Neuron (in vitro differentiated cells): ENCODE measurements at regions not wholly inside any gene's neighbourhood (a gene's known extent, or its start where the extent isn't known, plus 50 kb on each side); places are given as distances from the start of the nearest gene placed in this dataset.

Experiments used
- H2AFZ ChIP-seq: one replicate; pipeline ENCODE4 v1.6.1; 2013; ENCODE audit warnings: low read depth, mild to moderate bottlenecking, inconsistent platforms, low read length, moderate library complexity
- H3K27me3 ChIP-seq: one replicate; pipeline ENCODE4 v1.6.1; 2013; ENCODE audit warnings: low read length; ENCODE audit not compliant: insufficient read depth
- H3K36me3 ChIP-seq: one replicate; pipeline ENCODE4 v1.6.1; 2013; ENCODE audit warnings: low read length; ENCODE audit not compliant: insufficient read depth
- H3K4me1 ChIP-seq: one replicate; pipeline ENCODE4 v1.6.1; 2013; ENCODE audit warnings: low read length; ENCODE audit not compliant: insufficient read depth
- H3K4me3 ChIP-seq: 2 replicates; pipeline ENCODE4 v1.5.1; 2013; ENCODE audit warnings: mild to moderate bottlenecking, low read length, moderate library complexity
- H3K9me3 ChIP-seq: one replicate; pipeline ENCODE4 v1.6.1; 2013; ENCODE audit warnings: low read length

DNA sequence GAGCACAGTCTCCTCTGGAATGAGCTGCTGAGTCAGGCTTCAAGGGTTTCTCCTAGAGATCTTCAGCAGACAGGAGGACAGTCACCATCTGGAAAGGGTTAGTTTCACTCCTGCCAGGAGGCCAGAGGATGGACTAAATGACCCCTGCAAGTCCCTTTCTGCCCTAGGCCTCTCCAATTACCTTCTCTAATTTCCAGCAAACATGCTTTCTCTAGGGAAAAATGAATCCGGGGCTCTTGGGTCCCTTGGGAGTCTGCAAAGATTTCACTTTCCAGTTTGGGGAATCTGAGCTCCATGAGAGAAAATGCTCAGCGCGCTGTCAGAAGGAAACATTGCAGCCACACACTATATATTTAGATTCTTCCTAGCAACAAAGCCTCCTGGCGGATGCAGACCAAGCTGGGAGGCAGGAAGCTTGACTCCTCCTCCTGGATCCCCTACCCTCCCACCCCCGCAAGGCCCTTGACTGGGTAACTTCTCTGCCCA, 184.4 kb upstream of the CCND2 start:
- no peaks in the 10 kb centered on the region for H3K9me3 ChIP-seq
- no peaks in the 10 kb centered on the region for H3K4me1 ChIP-seq
- H2AFZ ChIP-seq: no peak overlapping the region
- H3K36me3 ChIP-seq: no peaks in the 10 kb centered on the region
- H3K4me3 ChIP-seq: no peak overlapping the region
- H3K27me3 ChIP-seq: no peaks in the 10 kb centered on the region

DNA sequence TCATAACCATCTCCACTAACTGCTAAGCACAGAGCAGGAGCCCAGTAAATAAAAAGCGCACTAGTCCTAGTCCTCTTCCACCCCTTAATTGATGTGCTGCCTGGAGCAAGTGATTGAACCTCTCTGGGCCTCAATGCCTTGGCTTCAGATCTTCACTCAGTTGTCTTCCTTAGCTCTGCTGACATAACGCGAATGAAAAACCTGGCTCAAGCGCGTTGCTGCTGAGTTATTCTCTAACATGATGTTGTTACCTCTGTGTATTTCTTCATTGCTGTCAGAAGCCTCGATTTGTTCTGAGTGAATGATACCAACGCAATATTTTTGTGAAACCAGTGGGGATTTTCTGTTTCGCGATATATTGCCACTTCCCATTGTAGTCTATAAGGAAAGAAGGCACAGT, 185.1 kb upstream of the CCND2 start:
- Histone ChIP-seq H3K4me1 (no peaks in the 10 kb centered on the region), H3K4me3 (no peak overlapping the region), H3K27me3 (peaks cover 5% of the 10 kb centered on the region), H2AFZ (no peak overlapping the region), H3K9me3 (no peaks in the 10 kb centered on the region), H3K36me3 (no peaks in the 10 kb centered on the region)

DNA sequence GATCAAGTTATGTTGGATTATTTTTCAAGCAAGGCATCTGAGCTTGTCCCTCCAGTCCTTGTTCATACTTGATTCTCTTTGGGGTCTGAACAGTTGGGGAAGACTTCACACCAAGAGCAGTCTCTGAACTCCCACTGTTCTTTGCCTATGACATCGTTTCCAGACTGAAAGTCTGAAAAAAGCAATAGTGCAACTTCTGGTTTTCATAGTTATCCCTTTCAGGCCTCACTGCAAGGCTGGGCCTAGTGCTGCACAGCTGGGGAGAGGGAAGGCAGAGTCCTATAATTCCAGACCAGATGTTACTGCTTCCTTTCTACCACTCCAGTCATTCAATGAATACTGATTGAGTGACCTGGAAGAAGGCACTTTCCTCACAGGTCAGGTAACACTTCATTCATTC, 187.1 kb upstream of the CCND2 start:
- H2AFZ ChIP-seq: no peak overlapping the region
- no peak overlapping the region for H3K4me3 ChIP-seq
- H3K27me3 ChIP-seq: peaks cover 5% of the 10 kb centered on the region
- no peaks in the 10 kb centered on the region for H3K9me3 ChIP-seq
- no peaks in the 10 kb centered on the region for H3K36me3 ChIP-seq
- H3K4me1 ChIP-seq: no peaks in the 10 kb centered on the region

DNA sequence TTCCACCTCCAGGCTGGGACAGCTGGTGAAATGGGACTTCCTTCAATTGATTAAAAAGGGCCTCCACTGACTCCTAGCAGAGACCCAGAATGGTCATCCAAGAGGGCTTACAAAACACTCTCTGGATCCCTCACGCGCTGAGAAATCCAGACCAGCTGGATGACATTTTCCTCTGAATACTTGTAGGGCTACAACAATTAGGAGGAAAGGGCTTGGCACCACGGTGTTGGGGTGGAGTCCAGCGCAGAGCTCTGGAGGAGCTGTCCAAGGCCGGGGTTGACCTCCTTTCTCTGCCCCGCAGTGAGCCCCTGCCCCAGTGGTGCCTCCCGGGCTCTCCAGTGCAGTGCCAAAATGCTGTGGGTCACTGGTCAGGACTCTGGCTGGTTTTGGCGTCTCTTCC, 189.0 kb upstream of the CCND2 start:
- H3K4me3 ChIP-seq: no peak overlapping the region
- H3K36me3 ChIP-seq: no peaks in the 10 kb centered on the region
- H2AFZ ChIP-seq: no peak overlapping the region
- H3K9me3 ChIP-seq: no peaks in the 10 kb centered on the region
- no peaks in the 10 kb centered on the region for H3K4me1 ChIP-seq
- peaks cover 5% of the 10 kb centered on the region for H3K27me3 ChIP-seq

DNA sequence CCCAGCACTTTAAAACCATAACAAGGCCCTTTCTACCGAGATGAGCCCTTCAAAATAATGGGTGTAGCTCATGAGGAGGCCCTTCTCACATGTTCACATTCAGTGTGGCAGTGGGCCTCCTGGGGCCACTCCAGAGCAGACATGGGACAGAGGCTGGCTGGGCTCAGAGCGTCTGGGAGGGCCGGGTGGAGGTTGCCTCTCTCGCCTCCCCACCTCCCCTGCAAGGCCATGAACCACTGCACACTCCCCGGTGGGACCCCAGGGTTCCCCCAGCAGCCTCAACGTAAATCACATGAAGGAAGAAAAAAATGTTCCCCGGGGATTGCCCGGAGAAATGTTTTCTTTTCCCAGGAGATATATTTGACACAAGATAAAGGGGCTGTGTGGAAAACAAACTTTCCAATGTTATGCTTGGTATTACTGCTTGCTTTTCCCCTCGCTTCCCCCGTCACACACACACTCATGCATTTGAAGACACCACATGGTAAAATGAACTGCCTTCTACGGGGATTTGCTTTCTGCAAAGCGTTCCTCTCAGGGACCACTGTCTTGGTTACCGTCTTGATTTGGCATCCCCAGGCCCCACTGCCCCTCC, 190.7 kb upstream of the CCND2 start:
- H3K36me3 ChIP-seq: no peaks in the 10 kb centered on the region
- H3K27me3 ChIP-seq: peaks cover 5% of the 10 kb centered on the region
- H3K9me3 ChIP-seq: peaks cover 2% of the 10 kb centered on the region
- no peak overlapping the region for H2AFZ ChIP-seq
- H3K4me3 ChIP-seq: no peak overlapping the region
- H3K4me1 ChIP-seq: no peaks in the 10 kb centered on the region

DNA sequence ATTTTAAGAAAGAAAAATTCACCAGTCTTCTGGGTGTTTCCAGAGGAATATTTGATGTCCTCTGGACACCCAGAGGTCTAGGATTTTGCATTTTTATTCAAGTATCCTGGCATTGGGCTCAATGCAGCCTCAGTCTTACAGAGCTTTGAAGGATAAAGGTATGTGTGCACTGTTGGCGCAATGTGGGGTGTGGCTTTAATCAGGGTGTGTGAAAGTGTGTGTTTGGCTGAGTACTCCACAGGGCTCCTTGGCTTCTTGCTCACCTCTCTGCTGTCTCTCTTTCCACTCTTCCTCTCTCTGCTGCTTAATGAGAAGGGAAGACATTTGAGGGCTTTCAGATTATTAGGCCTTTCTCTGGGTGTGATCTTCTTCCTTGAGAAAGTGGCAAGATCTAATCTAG, 193.3 kb upstream of the CCND2 start:
- peaks cover 2% of the 10 kb centered on the region for H3K9me3 ChIP-seq
- peaks cover 5% of the 10 kb centered on the region for H3K27me3 ChIP-seq

DNA sequence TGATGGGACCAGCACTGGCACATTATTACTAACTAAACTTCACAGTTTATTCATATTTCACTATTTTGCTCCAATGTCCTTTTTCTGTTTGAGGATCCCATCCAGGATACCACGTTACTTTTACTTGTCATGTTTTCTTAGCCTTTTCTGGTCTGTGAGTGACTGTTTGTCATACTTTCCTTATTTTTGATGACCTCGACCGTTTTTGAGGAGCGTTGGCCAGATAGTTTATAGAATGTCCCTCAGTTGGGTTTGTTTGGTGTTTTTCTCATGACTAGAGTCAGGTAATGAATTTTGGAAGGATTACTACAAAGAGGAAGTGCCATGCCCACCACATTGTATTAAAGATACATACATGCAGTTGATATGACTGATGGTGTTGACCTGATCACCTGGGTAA, 199.4 kb upstream of the CCND2 start:
- H2AFZ ChIP-seq: no peak overlapping the region
- H3K4me3 ChIP-seq: no peak overlapping the region
- no peaks in the 10 kb centered on the region for H3K36me3 ChIP-seq
- no peaks in the 10 kb centered on the region for H3K27me3 ChIP-seq
- H3K9me3 ChIP-seq: peaks cover 1% of the 10 kb centered on the region
- H3K4me1 ChIP-seq: no peaks in the 10 kb centered on the region

More for the DNA sequence above, 193.3 kb upstream of the CCND2 start:
- Histone ChIP-seq H3K36me3 (no peaks in the 10 kb centered on the region), H3K4me1 (no peaks in the 10 kb centered on the region), H2AFZ (no peak overlapping the region), H3K4me3 (no peak overlapping the region)

DNA sequence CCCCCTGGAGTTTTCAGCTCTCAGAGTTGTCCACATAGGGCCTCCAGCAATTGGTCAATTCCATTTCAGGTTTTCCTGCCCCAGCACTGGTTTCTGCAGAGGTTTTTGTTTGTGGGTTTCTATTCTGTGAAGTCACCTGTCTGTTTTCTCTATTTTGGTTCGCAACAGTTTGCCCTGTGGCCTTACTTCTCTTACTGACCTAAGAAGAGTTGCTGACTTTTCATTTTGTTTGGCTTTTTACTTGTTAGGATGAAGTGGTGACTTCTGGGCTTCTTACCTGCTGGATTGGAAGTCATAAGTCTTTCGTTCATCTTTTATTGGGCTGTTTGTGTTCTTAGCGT, 196.4 kb upstream of the PARP11 start:
- H3K36me3 ChIP-seq: no peaks in the 10 kb centered on the region
- no peaks in the 10 kb centered on the region for H3K9me3 ChIP-seq
- no peaks in the 10 kb centered on the region for H3K4me1 ChIP-seq
- no peak overlapping the region for H3K4me3 ChIP-seq
- H2AFZ ChIP-seq: no peak overlapping the region
- no peaks in the 10 kb centered on the region for H3K27me3 ChIP-seq

DNA sequence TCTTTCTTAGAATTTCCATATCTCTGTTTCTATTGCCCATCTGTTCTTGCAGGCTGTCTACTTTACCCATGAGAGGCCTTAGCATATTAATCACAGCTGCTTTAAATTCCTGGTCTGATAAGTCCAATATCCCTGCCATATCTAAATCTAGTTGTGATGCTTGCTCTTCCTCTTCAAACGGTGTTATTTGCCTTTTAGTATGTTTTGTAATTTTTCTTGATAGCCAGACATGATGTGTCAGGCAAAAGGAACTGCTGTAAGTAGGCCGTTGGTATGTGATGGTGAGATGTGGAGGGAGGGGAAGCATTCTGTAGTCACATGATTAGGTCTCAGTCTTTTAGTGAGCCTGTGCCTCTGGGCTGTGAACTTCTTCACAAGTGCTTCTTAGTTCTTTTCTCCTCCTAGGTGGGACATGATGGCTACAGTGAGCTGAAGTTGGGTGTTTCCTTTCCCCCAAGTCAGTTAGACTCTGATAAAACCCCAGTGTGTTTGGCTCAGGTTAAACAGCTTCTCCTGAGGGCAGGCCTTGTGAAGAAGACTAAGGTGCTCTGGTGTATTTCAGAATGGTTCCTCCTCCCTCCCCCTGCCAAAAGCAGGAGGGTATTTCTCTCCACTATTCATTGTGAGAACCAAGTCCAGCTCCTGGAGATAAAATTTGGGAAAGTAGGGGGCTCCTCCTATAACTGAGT, 195.9 kb upstream of the PARP11 start:
- H3K4me3 ChIP-seq: no peak overlapping the region
- no peaks in the 10 kb centered on the region for H3K9me3 ChIP-seq
- no peaks in the 10 kb centered on the region for H3K4me1 ChIP-seq
- H3K36me3 ChIP-seq: no peaks in the 10 kb centered on the region
- no peak overlapping the region for H2AFZ ChIP-seq
- no peaks in the 10 kb centered on the region for H3K27me3 ChIP-seq

DNA sequence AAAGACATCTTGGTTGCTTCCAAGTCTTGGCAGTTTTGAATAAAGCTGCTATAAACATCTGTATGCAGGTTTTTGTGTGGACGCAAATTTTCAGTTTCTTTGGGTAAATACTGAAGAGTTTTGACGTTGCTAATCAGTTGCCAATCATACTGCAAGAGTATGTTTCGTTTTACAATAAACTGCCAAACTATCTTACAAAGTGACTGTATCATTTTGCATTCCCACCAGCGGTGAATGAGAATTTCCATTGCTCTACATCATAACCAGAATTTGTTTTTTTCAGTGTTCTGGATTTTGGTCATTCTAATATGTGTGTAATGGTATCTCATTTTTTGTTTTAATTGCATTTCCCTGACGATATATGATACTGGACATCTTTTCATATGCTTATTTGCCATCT, 190.8 kb upstream of the PARP11 start:
- Histone ChIP-seq H3K4me3 (no peak overlapping the region), H3K27me3 (no peaks in the 10 kb centered on the region), H3K4me1 (no peaks in the 10 kb centered on the region), H3K9me3 (no peaks in the 10 kb centered on the region), H3K36me3 (no peaks in the 10 kb centered on the region), H2AFZ (no peak overlapping the region)

DNA sequence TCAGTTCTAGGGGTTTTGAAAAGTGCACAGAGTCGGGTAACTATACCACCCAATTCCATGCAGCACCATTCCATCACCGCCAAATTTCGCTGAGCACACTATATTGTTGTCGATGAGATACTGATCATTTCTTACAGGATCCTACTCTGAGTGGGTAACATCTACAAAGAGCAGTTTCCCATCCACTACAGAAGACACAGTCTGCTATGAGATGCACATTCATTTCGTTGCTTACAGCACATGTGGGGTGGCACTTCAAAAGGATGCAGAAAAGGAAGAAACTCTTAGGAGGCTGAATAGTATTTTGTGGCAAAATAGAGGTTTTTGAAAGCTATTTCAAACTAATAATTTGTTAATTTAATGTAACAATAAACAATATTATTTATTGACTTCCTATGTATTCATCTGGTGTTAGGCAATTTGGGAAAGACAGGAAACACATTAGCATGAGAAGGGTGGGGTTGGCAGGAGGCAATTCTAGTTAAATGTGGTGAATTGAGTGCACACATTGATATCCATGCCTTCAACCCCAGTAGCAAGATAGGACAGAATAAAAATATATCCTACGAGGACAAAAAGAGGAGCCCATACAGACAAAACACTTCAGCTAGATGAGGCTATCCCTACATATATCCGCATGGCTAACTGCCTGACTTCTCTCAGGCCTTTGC, 186.8 kb upstream of the PARP11 start:
- H3K4me1 ChIP-seq: no peaks in the 10 kb centered on the region
- no peaks in the 10 kb centered on the region for H3K9me3 ChIP-seq
- no peaks in the 10 kb centered on the region for H3K36me3 ChIP-seq
- H3K27me3 ChIP-seq: no peaks in the 10 kb centered on the region
- H3K4me3 ChIP-seq: no peak overlapping the region
- H2AFZ ChIP-seq: no peak overlapping the region

DNA sequence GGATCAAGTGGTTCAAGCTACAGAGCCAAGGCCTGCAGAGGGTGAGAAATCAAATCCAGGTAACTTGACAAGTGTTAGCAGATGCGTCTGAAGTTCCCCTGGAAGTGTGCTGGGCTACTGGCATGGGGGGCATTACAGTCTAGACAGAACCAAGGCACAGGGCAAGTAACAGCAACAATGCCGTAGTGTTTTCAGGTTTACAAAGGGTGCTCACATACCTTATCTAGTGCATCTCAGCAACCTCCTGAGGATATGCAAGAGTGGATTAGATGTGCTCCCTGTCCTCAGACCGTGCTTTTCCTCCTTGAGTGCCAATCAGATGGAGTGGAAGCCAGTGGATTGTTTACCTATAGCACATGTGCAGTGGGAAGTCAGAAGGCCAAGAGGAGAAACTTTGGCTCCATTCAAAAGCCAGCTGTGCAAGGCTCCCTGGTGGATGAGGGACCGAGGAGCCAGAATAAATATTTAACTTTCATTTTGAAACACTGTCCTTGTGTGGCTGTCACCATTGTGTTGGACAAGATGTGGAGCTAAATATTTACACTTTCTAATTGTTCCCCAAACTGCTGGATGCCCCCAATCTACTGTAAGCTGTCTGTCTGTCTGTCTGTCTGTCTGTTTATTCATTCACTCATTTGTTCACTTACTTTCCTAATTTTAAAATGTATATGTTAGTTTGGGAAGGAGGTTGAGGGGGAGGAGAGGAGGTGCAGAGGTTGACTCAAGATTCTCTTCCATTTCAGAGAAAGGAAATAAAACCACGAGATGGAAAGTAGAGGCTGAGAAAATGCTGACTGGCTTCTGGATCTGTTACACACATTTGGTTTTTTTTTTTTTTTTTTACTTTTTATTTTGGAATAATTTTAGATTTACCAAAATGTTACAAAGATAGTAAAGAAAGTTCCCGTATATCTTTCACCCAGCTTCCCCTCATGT, 184.0 kb upstream of the PARP11 start:
- Histone ChIP-seq H3K4me3 (no peak overlapping the region), H2AFZ (no peak overlapping the region), H3K27me3 (no peaks in the 10 kb centered on the region), H3K9me3 (no peaks in the 10 kb centered on the region), H3K4me1 (no peaks in the 10 kb centered on the region), H3K36me3 (no peaks in the 10 kb centered on the region)

DNA sequence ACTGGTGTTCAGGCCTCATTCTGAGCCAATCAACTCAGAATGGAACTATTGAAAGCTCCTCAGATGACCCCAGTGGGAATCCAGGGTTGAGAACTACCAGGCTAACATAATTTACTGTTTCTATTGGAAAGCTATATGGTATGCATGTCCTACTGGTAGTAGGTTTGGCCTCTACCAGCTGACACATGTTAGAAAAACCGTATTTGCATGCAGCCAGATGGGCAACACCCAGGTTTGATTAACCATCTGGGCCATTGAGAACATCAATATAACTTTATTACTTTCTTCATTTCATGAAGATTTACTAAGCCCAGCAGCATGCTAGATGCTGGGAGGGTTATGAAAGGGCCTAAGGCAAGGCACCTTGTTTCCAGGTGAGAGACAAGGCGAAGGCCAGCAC, 181.4 kb upstream of the PARP11 start:
- no peak overlapping the region for H2AFZ ChIP-seq
- H3K36me3 ChIP-seq: no peaks in the 10 kb centered on the region
- H3K9me3 ChIP-seq: no peaks in the 10 kb centered on the region
- no peaks in the 10 kb centered on the region for H3K27me3 ChIP-seq
- no peaks in the 10 kb centered on the region for H3K4me1 ChIP-seq
- no peak overlapping the region for H3K4me3 ChIP-seq
